H9 (cell line): ENCODE measurements at regions not wholly inside any gene's neighbourhood (a gene's known extent, or its start where the extent isn't known, plus 50 kb on each side); places are given as distances from the start of the nearest gene placed in this dataset.

Source experiments
- DNase-seq: peaks from one replicate; pipeline ENCODE4 v3.0.0-alpha.2; 2017
- H2AFZ ChIP-seq: one replicate; pipeline ENCODE4 v1.6.1; 2013; ENCODE audit warnings: mild to moderate bottlenecking, low read length, control low read depth, moderate library complexity
- H2AK5ac ChIP-seq: 2 replicates; pipeline ENCODE4 v1.6.1; 2013; ENCODE audit warnings: low read length, control low read depth, mixed read lengths; ENCODE audit not compliant: insufficient read length
- H2BK120ac ChIP-seq: one replicate; pipeline ENCODE4 v1.6.1; 2013; ENCODE audit warnings: low read depth, mild to moderate bottlenecking, low read length, control low read depth, inconsistent platforms; ENCODE audit not compliant: poor library complexity, severe bottlenecking
- H2BK12ac ChIP-seq: 2 replicates; pipeline ENCODE4 v1.6.1; 2013; ENCODE audit warnings: low read length, control low read depth, mixed read lengths, low read depth; ENCODE audit not compliant: insufficient read length
- H2BK15ac ChIP-seq: 2 replicates; pipeline ENCODE4 v1.6.1; 2013; ENCODE audit warnings: low read depth, low read length, control low read depth
- H2BK20ac ChIP-seq: one replicate; pipeline ENCODE4 v1.6.1; 2013; ENCODE audit warnings: low read depth, mild to moderate bottlenecking, low read length, control low read depth, inconsistent platforms; ENCODE audit not compliant: poor library complexity, severe bottlenecking
- H2BK5ac ChIP-seq: 2 replicates; pipeline ENCODE4 v1.6.1; 2013; ENCODE audit warnings: low read length, control low read depth, mixed read lengths; ENCODE audit not compliant: insufficient read length
- H3K14ac ChIP-seq: 2 replicates; pipeline ENCODE4 v1.6.1; 2013; ENCODE audit warnings: low read length, control low read depth; ENCODE audit not compliant: insufficient read depth
- H3K18ac ChIP-seq: 2 replicates; pipeline ENCODE4 v1.6.1; 2013; ENCODE audit warnings: low read depth, mild to moderate bottlenecking, mixed read lengths, low read length, control low read depth; ENCODE audit not compliant: insufficient read length
- H3K23ac ChIP-seq: 2 replicates; pipeline ENCODE4 v1.6.1; 2013; ENCODE audit warnings: low read length, control low read depth, mixed read lengths, low read depth; ENCODE audit not compliant: insufficient read length
- H3K23me2 ChIP-seq: 2 replicates; pipeline ENCODE4 v1.6.1; 2013; ENCODE audit warnings: low read depth, mild to moderate bottlenecking, mixed read lengths, low read length, control low read depth; ENCODE audit not compliant: insufficient read length, poor library complexity, severe bottlenecking
- H3K27ac ChIP-seq: 2 replicates; pipeline ENCODE4 v1.5.1; 2013; ENCODE audit warnings: low read length, control low read depth, mixed read lengths, low read depth; ENCODE audit not compliant: insufficient read length
- H3K27me3 ChIP-seq: 2 replicates; pipeline ENCODE4 v1.6.1; 2013; ENCODE audit warnings: low read length, control low read depth, inconsistent platforms; ENCODE audit not compliant: insufficient read depth
- H3K4ac ChIP-seq: 2 replicates; pipeline ENCODE4 v1.6.1; 2013; ENCODE audit warnings: low read depth, mild to moderate bottlenecking, control low read depth, inconsistent platforms, low read length, moderate library complexity
- H3K4me1 ChIP-seq: 2 replicates; pipeline ENCODE4 v1.6.1; 2013; ENCODE audit warnings: low read length, control low read depth, inconsistent platforms; ENCODE audit not compliant: insufficient read depth
- H3K4me2 ChIP-seq: 2 replicates; pipeline ENCODE4 v1.6.1; 2013; ENCODE audit warnings: low read length, control low read depth, mixed read lengths; ENCODE audit not compliant: insufficient read length, insufficient read depth
- H3K56ac ChIP-seq: 2 replicates; pipeline ENCODE4 v1.6.1; 2013; ENCODE audit warnings: low read depth, mild to moderate bottlenecking, mixed read lengths, low read length, control low read depth; ENCODE audit not compliant: insufficient read length
- H3K79me1 ChIP-seq: 2 replicates; pipeline ENCODE4 v1.6.1; 2013; ENCODE audit warnings: low read depth, mild to moderate bottlenecking, moderate library complexity, low read length, control low read depth, inconsistent platforms; ENCODE audit not compliant: insufficient read depth, poor library complexity, severe bottlenecking
- H3K79me2 ChIP-seq: 2 replicates; pipeline ENCODE4 v1.6.1; 2013; ENCODE audit warnings: low read length, control low read depth, inconsistent platforms; ENCODE audit not compliant: insufficient read depth
- H3K9ac ChIP-seq: 2 replicates; pipeline ENCODE4 v1.6.1; 2013; ENCODE audit warnings: low read length, control low read depth, mixed read lengths; ENCODE audit not compliant: insufficient read length; ENCODE audit errors: extremely low read depth
- H3K9me3 ChIP-seq: one replicate; pipeline ENCODE4 v1.6.1; 2013; ENCODE audit warnings: low read depth, low read length, inconsistent platforms; ENCODE audit not compliant: control insufficient read depth
- H3T11ph ChIP-seq: one replicate; pipeline ENCODE4 v1.6.1; 2013; ENCODE audit warnings: mild to moderate bottlenecking, low read length, control low read depth, inconsistent platforms
- H4K20me1 ChIP-seq: one replicate; pipeline ENCODE4 v1.6.1; 2013; ENCODE audit not compliant: control insufficient read depth, insufficient read length, insufficient read depth
- H4K5ac ChIP-seq: 2 replicates; pipeline ENCODE4 v1.6.1; 2013; ENCODE audit warnings: low read depth, mild to moderate bottlenecking, mixed read lengths, low read length, control low read depth; ENCODE audit not compliant: insufficient read length
- H4K8ac ChIP-seq: replicated peaks from 2 replicates; pipeline ENCODE4 v1.6.1; 2013; ENCODE audit warnings: low read length, control low read depth, mixed read lengths, low read depth; ENCODE audit not compliant: insufficient read length
- H4K91ac ChIP-seq: 2 replicates; pipeline ENCODE4 v1.6.1; 2013; ENCODE audit warnings: low read depth, mild to moderate bottlenecking, moderate library complexity, mixed read lengths, low read length, control low read depth; ENCODE audit not compliant: insufficient read length
- H3K27ac Mint-ChIP-seq, 3 experiments: 2 replicates in 2 of 3; 3 replicates in 1 of 3; pipeline ENCODE4 v1.8.0; 2020 to 2021; ENCODE audit warnings: mixed read lengths in 3 of 3, mild to moderate bottlenecking in 1 of 3, moderate library complexity in 1 of 3
- H3K27me3 Mint-ChIP-seq: 2 replicates; pipeline ENCODE4 v1.8.0; 2021; ENCODE audit warnings: low read depth, mild to moderate bottlenecking, moderate library complexity, mixed read lengths
- H3K36me3 Mint-ChIP-seq, 3 experiments: 2 replicates in 2 of 3; 3 replicates in 1 of 3; pipeline ENCODE4 v1.8.0; 2020 to 2021; ENCODE audit warnings: low read depth in 3 of 3, mixed read lengths in 3 of 3; ENCODE audit not compliant: insufficient read depth in 1 of 3
- H3K4me1 Mint-ChIP-seq, 2 experiments: 2 replicates each; pipeline ENCODE4 v1.8.0; 2020; ENCODE audit warnings: mixed read lengths in 2 of 2
- H3K4me3 Mint-ChIP-seq, 2 experiments: 2 replicates in 1 of 2; 3 replicates in 1 of 2; pipeline ENCODE4 v1.8.0; 2020 to 2021; ENCODE audit warnings: mild to moderate bottlenecking in 2 of 2, mixed read lengths in 2 of 2, moderate library complexity in 1 of 2
- H3K9me3 Mint-ChIP-seq, 2 experiments: 2 replicates in 1 of 2; 3 replicates in 1 of 2; pipeline ENCODE4 v1.8.0; 2020; ENCODE audit warnings: mild to moderate bottlenecking in 2 of 2, mixed read lengths in 2 of 2, moderate library complexity in 1 of 2
- CTCF ChIP-seq: fragments of 200-600 bp; sonication (generic); conservative IDR thresholded peaks from 3 replicates; pipeline ENCODE4 v1.8.0; 2021; ENCODE audit warnings: antibody characterized with exemption, mild to moderate bottlenecking
- WGBS: extraction: QIAGEN DNeasy Blood & Tissue Kit; methylation state at CpG from one replicate; pipeline ENCODE4 v1.1.7; 2013; ENCODE audit warnings: missing lambda C conversion rate, low lambda C conversion rate, mixed read lengths; ENCODE audit not compliant: insufficient read length; ENCODE audit errors: extremely low coverage; 5-methylcytosine and 5-hydroxymethylcytosine counted together

DNA sequence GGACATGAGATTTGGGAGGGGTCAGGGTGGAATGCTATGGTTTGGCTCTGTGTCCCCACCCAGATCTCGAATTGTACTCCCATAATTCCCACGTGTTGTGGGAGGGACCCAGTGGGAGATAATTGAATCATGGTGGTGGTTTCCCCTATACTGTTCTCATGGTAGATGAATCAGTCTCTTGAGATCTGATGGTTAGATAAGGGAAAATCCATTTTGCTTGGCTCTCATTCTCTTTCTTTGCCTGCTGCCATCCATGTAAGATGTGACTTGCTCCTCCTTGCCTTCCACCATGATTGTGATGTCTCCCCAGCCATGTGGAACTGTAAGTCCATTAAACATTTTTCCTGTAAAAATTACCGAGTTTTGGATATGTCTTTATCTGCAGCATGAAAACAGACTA, 80.9 kb upstream of the GALNT5 start:
- DNase-seq: no peak
- H3K23me2 ChIP-seq: no peaks in the 10 kb centered on the region

More for the DNA sequence above, 80.9 kb upstream of the GALNT5 start:
- TF ChIP-seq CTCF: no peak
- Histone ChIP-seq H4K91ac (no peak overlapping the region), H3K79me2 (no peaks in the 10 kb centered on the region), H2BK5ac (no peak overlapping the region), H3K27me3 (no peaks in the 10 kb centered on the region), H3K23ac (no peak overlapping the region), H3K4ac (no peak overlapping the region), H4K5ac (no peak overlapping the region), H3K14ac (no peak overlapping the region), H2BK20ac (no peak overlapping the region), H4K20me1 (no peaks in the 10 kb centered on the region), H2BK15ac (no peak overlapping the region), H3K9ac (no peak overlapping the region), H3K4me2 (no peak overlapping the region), H3K18ac (no peak overlapping the region), H3K4me1 (no peaks in the 10 kb centered on the region), H3K9me3 (no peaks in the 10 kb centered on the region), H2AK5ac (no peak overlapping the region), H4K8ac (no peak overlapping the region), H2BK120ac (no peak overlapping the region), H3K79me1 (no peaks in the 10 kb centered on the region), H3T11ph (no peak overlapping the region), H2BK12ac (no peak overlapping the region), H2AFZ (no peak overlapping the region), H3K27ac (no peak overlapping the region), H3K56ac (no peak overlapping the region)
- no peaks in the 10 kb centered on the region for H3K4me1 Mint-ChIP-seq
- H3K9me3 Mint-ChIP-seq: peaks cover 0 to 2% of the 10 kb centered on the region in 2 experiments; a peak in 1 of 5 replicates
- no peaks in the 10 kb centered on the region for H3K27me3 Mint-ChIP-seq
- no peak overlapping the region for H3K4me3 Mint-ChIP-seq
- H3K27ac Mint-ChIP-seq: no peak overlapping the region
- WGBS: no CpG with 5 or more reads among the region's 3 CpGs
- H3K36me3 Mint-ChIP-seq: peaks cover 0 to 6% (median 1%) of the 10 kb centered on the region in 3 experiments; a peak in 2 of 7 replicates
